GM23338 (cell line): ENCODE measurements at regions not wholly inside any gene's neighbourhood (a gene's known extent, or its start where the extent isn't known, plus 50 kb on each side); places are given as distances from the start of the nearest gene placed in this dataset.

ENCODE experiments used
- ATAC-seq: fragments of 200-7000 bp; cut with Tn5 transposase; 3 replicates; pipeline ENCODE4 v1.9.1; 2020
- DNase-seq: peaks from one replicate; pipeline ENCODE4 v3.0.0-alpha.2; 2015; ENCODE audit warnings: low spot score
- H2AFZ ChIP-seq: fragments of 200-600 bp; sonication (generic); 2 replicates; pipeline ENCODE4 v1.8.0; 2016; ENCODE audit warnings: antibody characterized with exemption, mild to moderate bottlenecking, moderate library complexity
- H3F3A ChIP-seq: fragments of 200-600 bp; sonication (generic); replicated peaks from 2 replicates; pipeline ENCODE4 v1.8.0; 2017; ENCODE audit warnings: antibody characterized with exemption, mixed run types, low read depth
- H3K27ac ChIP-seq: fragments of 200-600 bp; sonication (generic); 2 replicates; pipeline ENCODE4 v1.6.1; 2016; ENCODE audit warnings: low read depth
- H3K27me3 ChIP-seq: fragments of 200-600 bp; sonication (generic); 2 replicates; pipeline ENCODE4 v1.8.0; 2016; ENCODE audit warnings: mild to moderate bottlenecking, mixed run types, moderate library complexity; ENCODE audit not compliant: insufficient read depth
- H3K36me3 ChIP-seq: fragments of 200-600 bp; sonication (generic); 2 replicates; pipeline ENCODE4 v1.8.0; 2016; ENCODE audit warnings: mild to moderate bottlenecking; ENCODE audit not compliant: insufficient read depth
- H3K4me1 ChIP-seq: fragments of 200-600 bp; sonication (generic); 2 replicates; pipeline ENCODE4 v1.8.0; 2016; ENCODE audit warnings: mild to moderate bottlenecking, moderate library complexity; ENCODE audit not compliant: insufficient read depth
- H3K4me2 ChIP-seq: fragments of 200-600 bp; sonication (generic); 2 replicates; pipeline ENCODE4 v1.7.1; 2017; ENCODE audit warnings: mixed run types
- H3K4me3 ChIP-seq: fragments of 200-600 bp; sonication (generic); 2 replicates; pipeline ENCODE4 v1.6.1; 2016; ENCODE audit warnings: mixed run types
- H3K79me2 ChIP-seq: fragments of 200-600 bp; sonication (generic); replicated peaks from 2 replicates; pipeline ENCODE4 v1.8.0; 2017; ENCODE audit warnings: mild to moderate bottlenecking; ENCODE audit not compliant: insufficient read depth
- H3K9me2 ChIP-seq: fragments of 200-600 bp; sonication (generic); 2 replicates; pipeline ENCODE4 v1.8.0; 2017; ENCODE audit not compliant: insufficient read depth
- H4K20me1 ChIP-seq: fragments of 200-600 bp; sonication (generic); replicated peaks from 2 replicates; pipeline ENCODE4 v1.8.0; 2017; ENCODE audit warnings: mild to moderate bottlenecking; ENCODE audit not compliant: insufficient read depth
- H3K27ac Mint-ChIP-seq: 2 replicates; pipeline ENCODE4 v1.8.0; 2020; ENCODE audit warnings: inconsistent platforms, mild to moderate bottlenecking, moderate library complexity, mixed read lengths
- H3K27me3 Mint-ChIP-seq: 3 replicates; pipeline ENCODE4 v1.8.0; 2022; ENCODE audit warnings: low read depth, mild to moderate bottlenecking, moderate library complexity, mixed read lengths, inconsistent platforms; ENCODE audit not compliant: insufficient read depth, poor library complexity
- H3K36me3 Mint-ChIP-seq: 3 replicates; pipeline ENCODE4 v1.8.0; 2021; ENCODE audit warnings: low read depth, mild to moderate bottlenecking, inconsistent platforms, moderate library complexity, mixed read lengths
- H3K4me1 Mint-ChIP-seq: 3 replicates; pipeline ENCODE4 v1.8.0; 2020; ENCODE audit warnings: mild to moderate bottlenecking, inconsistent platforms, mixed read lengths
- H3K4me3 Mint-ChIP-seq: 3 replicates; pipeline ENCODE4 v1.8.0; 2021; ENCODE audit warnings: moderate library complexity, mild to moderate bottlenecking, inconsistent platforms, mixed read lengths
- H3K9me3 Mint-ChIP-seq: 3 replicates; pipeline ENCODE4 v1.8.0; 2020; ENCODE audit warnings: moderate library complexity, mild to moderate bottlenecking, inconsistent platforms, mixed read lengths
- CREB1 ChIP-seq: fragments of 250-450 bp; sonication (Bioruptor Pico); IDR thresholded peaks from 2 replicates; pipeline ENCODE4 v1.5.0; 2020; ENCODE audit warnings: low read depth, mild to moderate bottlenecking, moderate library complexity
- ETS1 ChIP-seq: IDR thresholded peaks from 2 replicates; pipeline ENCODE4 v1.6.1; 2016; ENCODE audit warnings: antibody characterized with exemption
- EZH2 ChIP-seq: fragments of 200-600 bp; sonication (generic); IDR thresholded peaks from one replicate; pipeline ENCODE4 v1.8.0; 2017; ENCODE audit warnings: antibody characterized with exemption, mild to moderate bottlenecking, low read depth; ENCODE audit not compliant: unreplicated experiment
- EZH2phosphoT487 ChIP-seq: fragments of 200-600 bp; sonication (generic); IDR thresholded peaks from one replicate; pipeline ENCODE4 v1.8.1; 2018; ENCODE audit warnings: antibody characterized with exemption; ENCODE audit not compliant: unreplicated experiment
- JUNB ChIP-seq: IDR thresholded peaks from one replicate; pipeline ENCODE4 v1.6.1; 2016; ENCODE audit warnings: antibody characterized with exemption; ENCODE audit not compliant: unreplicated experiment
- NANOG ChIP-seq: IDR thresholded peaks from 2 replicates; pipeline ENCODE4 v1.6.1; 2016; ENCODE audit warnings: antibody characterized with exemption, borderline replicate concordance
- POLR2AphosphoS5 ChIP-seq: IDR thresholded peaks from 2 replicates; pipeline ENCODE4 v1.6.1; 2016; ENCODE audit warnings: antibody characterized with exemption, low read depth
- ZNF114 ChIP-seq: fragments of 250-450 bp; sonication (Bioruptor Pico); IDR thresholded peaks from 2 replicates; pipeline ENCODE4 v1.5.0; 2020; ENCODE audit warnings: mild to moderate bottlenecking, moderate library complexity
- ZNF331 ChIP-seq: fragments of 250-450 bp; sonication (Bioruptor Pico); IDR thresholded peaks from 2 replicates; pipeline ENCODE4 v1.5.0; 2020; ENCODE audit warnings: low read depth, mild to moderate bottlenecking, moderate library complexity
- TF ChIP-seq, protein P1 (sequence below): IDR thresholded peaks from one replicate; pipeline ENCODE4 v1.6.1; 2018; ENCODE audit warnings: antibody characterized with exemption; ENCODE audit not compliant: unreplicated experiment
- TF ChIP-seq, protein P2 (sequence below), 2 experiments: fragments of 200-600 bp in 1 of 2; sonication (generic) in 1 of 2; conservative IDR thresholded peaks; 2 replicates each; pipeline versions ENCODE4 v1.5.1 to v1.6.1; 2016 to 2017; ENCODE audit warnings: antibody characterized with exemption in 2 of 2, low read depth in 2 of 2, mild to moderate bottlenecking in 2 of 2, moderate library complexity in 1 of 2

DNA sequence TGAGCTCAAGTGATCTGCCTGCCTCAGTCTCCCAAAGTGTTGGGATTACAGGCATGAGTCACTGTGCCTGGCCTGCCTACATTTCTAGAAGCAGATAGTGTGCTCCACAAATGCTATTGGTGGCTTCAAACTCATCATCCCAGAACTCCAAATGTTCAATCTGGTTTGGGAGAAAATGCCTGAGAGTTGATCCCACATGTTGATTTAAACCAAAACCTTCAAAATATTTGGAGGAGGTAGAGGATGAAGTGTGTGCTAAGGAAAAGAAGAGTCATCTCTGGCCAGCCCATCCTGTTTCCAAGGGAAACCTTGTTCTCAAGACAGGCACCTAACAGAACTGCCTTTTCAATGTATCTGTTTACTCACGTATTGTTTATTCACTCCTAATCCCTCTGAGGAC lies 55.4 kb upstream of the GRHL3 start (continued):
- TF ChIP-seq, protein P1, sequence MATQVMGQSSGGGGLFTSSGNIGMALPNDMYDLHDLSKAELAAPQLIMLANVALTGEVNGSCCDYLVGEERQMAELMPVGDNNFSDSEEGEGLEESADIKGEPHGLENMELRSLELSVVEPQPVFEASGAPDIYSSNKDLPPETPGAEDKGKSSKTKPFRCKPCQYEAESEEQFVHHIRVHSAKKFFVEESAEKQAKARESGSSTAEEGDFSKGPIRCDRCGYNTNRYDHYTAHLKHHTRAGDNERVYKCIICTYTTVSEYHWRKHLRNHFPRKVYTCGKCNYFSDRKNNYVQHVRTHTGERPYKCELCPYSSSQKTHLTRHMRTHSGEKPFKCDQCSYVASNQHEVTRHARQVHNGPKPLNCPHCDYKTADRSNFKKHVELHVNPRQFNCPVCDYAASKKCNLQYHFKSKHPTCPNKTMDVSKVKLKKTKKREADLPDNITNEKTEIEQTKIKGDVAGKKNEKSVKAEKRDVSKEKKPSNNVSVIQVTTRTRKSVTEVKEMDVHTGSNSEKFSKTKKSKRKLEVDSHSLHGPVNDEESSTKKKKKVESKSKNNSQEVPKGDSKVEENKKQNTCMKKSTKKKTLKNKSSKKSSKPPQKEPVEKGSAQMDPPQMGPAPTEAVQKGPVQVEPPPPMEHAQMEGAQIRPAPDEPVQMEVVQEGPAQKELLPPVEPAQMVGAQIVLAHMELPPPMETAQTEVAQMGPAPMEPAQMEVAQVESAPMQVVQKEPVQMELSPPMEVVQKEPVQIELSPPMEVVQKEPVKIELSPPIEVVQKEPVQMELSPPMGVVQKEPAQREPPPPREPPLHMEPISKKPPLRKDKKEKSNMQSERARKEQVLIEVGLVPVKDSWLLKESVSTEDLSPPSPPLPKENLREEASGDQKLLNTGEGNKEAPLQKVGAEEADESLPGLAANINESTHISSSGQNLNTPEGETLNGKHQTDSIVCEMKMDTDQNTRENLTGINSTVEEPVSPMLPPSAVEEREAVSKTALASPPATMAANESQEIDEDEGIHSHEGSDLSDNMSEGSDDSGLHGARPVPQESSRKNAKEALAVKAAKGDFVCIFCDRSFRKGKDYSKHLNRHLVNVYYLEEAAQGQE = no peak
- TF ChIP-seq ZNF114 = no peak
- no peak for TF ChIP-seq JUNB
- TF ChIP-seq, protein P2, sequence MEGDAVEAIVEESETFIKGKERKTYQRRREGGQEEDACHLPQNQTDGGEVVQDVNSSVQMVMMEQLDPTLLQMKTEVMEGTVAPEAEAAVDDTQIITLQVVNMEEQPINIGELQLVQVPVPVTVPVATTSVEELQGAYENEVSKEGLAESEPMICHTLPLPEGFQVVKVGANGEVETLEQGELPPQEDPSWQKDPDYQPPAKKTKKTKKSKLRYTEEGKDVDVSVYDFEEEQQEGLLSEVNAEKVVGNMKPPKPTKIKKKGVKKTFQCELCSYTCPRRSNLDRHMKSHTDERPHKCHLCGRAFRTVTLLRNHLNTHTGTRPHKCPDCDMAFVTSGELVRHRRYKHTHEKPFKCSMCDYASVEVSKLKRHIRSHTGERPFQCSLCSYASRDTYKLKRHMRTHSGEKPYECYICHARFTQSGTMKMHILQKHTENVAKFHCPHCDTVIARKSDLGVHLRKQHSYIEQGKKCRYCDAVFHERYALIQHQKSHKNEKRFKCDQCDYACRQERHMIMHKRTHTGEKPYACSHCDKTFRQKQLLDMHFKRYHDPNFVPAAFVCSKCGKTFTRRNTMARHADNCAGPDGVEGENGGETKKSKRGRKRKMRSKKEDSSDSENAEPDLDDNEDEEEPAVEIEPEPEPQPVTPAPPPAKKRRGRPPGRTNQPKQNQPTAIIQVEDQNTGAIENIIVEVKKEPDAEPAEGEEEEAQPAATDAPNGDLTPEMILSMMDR (conservative IDR thresholded peaks at IDR 0.05; ENCODE audit: low read depth in 2 of 2) = no peak
- TF ChIP-seq CREB1 (CRISPR knock-in tag) = no peak
- no peak for TF ChIP-seq EZH2phosphoT487
- TF ChIP-seq NANOG = no peak

DNA sequence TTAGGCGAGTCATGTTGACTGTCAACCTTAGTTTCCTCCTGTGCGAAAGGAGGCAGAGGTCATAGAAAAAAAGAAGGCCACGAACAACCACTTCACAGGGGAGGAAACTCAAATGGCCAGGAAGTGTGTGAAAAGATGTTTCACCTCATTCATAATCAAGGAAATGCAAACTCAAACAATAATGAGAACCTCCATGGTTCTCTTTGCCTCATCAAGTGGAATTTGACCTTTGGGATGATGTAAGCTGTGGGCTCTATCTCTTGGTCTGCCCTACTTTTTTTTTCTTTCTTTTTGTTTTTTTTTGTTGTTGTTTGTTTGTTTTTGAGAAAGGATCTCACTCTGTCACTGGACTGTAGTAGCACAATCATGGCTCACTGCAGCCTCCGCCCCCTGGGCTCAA lies 55.9 kb upstream of the GRHL3 start:
- ATAC-seq (no peak), DNase-seq (no peak)
- H3K4me3 Mint-ChIP-seq = no peak overlapping the region
- no peak overlapping the region for H3K27ac ChIP-seq
- H3K9me2 ChIP-seq = 0 out of 2 replicates have a peak, but pooled peaks cover 3% of the 10 kb centered on the region
- H4K20me1 ChIP-seq = no peaks in the 10 kb centered on the region
- no peaks in the 10 kb centered on the region for H3K36me3 Mint-ChIP-seq
- no peaks in the 10 kb centered on the region for H3K27me3 ChIP-seq
- no peaks in the 10 kb centered on the region for H3K36me3 ChIP-seq
- no peak overlapping the region for H2AFZ ChIP-seq
- peaks cover 3% of the 10 kb centered on the region for H3K27me3 Mint-ChIP-seq
- H3K79me2 ChIP-seq = no peaks in the 10 kb centered on the region
- no peak overlapping the region for H3K4me3 ChIP-seq
- H3K4me1 Mint-ChIP-seq = no peaks in the 10 kb centered on the region
- no peaks in the 10 kb centered on the region for H3K4me1 ChIP-seq
- H3K4me2 ChIP-seq = no peak overlapping the region
- H3F3A ChIP-seq = no peaks in the 10 kb centered on the region
- H3K9me3 Mint-ChIP-seq = peaks cover 4% of the 10 kb centered on the region; the same call in 1 of the 3 replicates
- no peak overlapping the region for H3K27ac Mint-ChIP-seq
- TF ChIP-seq JUNB (no peak), ETS1 (no peak), ZNF114 (no peak), NANOG (no peak), ZNF331 (no peak), EZH2 (no peak), POLR2AphosphoS5 (no peak)
- TF ChIP-seq, protein P1 = no peak
- TF ChIP-seq, protein P2 (conservative IDR thresholded peaks at IDR 0.05; ENCODE audit: low read depth in 2 of 2) = no peak
